ENCODE measurements at regions not wholly inside any gene's neighbourhood (a gene's known extent, or its start where the extent isn't known, plus 50 kb on each side); places are given as distances from the start of the nearest gene placed in this dataset.

DNA sequence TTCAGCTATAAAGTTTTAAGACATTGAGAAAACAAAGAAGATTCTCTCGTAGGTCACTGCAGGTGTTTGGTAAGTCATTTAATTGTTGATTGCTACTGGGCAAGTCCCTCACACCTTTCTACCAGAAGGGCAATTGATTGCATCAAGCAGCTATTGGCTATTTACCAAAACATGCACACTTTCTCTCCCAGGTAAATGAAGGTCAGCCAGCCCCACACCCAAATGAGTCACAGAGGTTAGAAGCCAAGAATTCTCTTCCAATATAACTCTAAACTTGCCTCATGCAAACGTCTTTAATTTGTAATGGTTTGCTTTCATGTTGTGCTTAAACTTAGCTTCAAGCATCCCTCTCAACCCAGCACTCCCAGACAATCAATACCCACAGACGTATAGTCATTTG, 475.3 kb upstream of the ADGRL2 start:
- Histone ChIP-seq H3K9me3 (no peaks in the 10 kb centered on the region), H3K4me1 (no peaks in the 10 kb centered on the region), H3K36me3 (no peaks in the 10 kb centered on the region), H3K27ac (replicated peaks in 1 of 4) (no peak overlapping the region), H3K4me3 (no peak overlapping the region), H3K27me3 (no peaks in the 10 kb centered on the region)
- 69% methylated on average over 3 of the region's 3 CpGs for WGBS
- TF ChIP-seq EP300 (IDR thresholded peaks at IDR 0.05) (no peak), POLR2AphosphoS5 (IDR thresholded peaks at IDR 0.05) (no peak), POLR2A (IDR thresholded peaks at IDR 0.05; ENCODE audit: low read depth) (no peak)
- TF ChIP-seq, protein P1, sequence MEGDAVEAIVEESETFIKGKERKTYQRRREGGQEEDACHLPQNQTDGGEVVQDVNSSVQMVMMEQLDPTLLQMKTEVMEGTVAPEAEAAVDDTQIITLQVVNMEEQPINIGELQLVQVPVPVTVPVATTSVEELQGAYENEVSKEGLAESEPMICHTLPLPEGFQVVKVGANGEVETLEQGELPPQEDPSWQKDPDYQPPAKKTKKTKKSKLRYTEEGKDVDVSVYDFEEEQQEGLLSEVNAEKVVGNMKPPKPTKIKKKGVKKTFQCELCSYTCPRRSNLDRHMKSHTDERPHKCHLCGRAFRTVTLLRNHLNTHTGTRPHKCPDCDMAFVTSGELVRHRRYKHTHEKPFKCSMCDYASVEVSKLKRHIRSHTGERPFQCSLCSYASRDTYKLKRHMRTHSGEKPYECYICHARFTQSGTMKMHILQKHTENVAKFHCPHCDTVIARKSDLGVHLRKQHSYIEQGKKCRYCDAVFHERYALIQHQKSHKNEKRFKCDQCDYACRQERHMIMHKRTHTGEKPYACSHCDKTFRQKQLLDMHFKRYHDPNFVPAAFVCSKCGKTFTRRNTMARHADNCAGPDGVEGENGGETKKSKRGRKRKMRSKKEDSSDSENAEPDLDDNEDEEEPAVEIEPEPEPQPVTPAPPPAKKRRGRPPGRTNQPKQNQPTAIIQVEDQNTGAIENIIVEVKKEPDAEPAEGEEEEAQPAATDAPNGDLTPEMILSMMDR (IDR thresholded peaks at IDR 0.05), result no peak
- intact Hi-C loops (cut with DNase I), result no loop called here
- no peak for DNase-seq (ENCODE audit: extremely low spot score)

DNA sequence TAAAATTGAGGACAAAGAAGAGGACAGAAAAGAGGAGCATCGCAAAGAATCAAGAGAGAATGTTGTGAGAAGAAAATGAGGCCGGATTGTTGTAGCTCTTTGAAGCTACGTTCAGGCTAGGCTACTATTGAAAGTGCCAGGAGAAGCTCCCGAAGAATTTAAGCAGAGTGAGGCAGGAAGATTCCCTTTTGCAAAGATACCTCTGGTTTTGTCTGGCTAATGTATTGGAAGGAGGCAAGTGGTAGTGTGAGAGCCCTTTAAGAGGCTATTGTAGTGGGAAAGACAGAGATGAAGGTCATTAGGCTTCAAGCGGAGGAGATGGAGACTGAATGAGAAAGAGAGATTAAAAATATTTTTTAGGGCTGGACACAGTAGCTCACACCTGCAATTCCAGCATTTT, 476.9 kb upstream of the ADGRL2 start:
- Histone ChIP-seq H3K27ac (replicated peaks in 1 of 4) (no peak overlapping the region), H3K9me3 (no peaks in the 10 kb centered on the region), H3K36me3 (no peaks in the 10 kb centered on the region), H3K4me1 (no peaks in the 10 kb centered on the region), H3K27me3 (no peaks in the 10 kb centered on the region), H3K4me3 (no peak overlapping the region)
- TF ChIP-seq, protein P1 (IDR thresholded peaks at IDR 0.05), result no peak
- TF ChIP-seq EP300 (IDR thresholded peaks at IDR 0.05) (no peak), POLR2A (IDR thresholded peaks at IDR 0.05; ENCODE audit: low read depth) (no peak), POLR2AphosphoS5 (IDR thresholded peaks at IDR 0.05) (no peak)
- 98% methylated on average over 5 of the region's 5 CpGs for WGBS
- no peak for DNase-seq (ENCODE audit: extremely low spot score)
- intact Hi-C loops (cut with DNase I), result no loop called here

DNA sequence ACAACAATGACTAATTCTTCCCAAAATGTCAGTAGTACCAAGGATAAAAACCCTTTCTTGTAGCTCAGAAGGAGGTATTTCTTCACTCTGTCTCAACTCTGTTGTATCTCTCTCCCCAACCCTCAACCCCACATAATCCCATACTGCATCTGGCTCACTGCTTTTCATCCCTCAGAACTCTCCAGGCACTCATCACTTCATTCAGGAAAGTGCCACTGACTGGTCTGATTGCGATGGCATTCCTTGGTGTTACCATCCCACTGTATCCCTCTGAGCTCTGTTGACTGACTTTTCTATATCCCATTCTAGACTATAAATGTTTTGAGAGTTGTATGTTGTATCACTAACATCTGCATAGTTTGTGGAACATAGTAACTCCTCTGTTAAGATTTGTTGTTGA, 483.5 kb upstream of the ADGRL2 start:
- TF ChIP-seq EP300 (IDR thresholded peaks at IDR 0.05), result no peak
- no peak for TF ChIP-seq POLR2A (IDR thresholded peaks at IDR 0.05; ENCODE audit: low read depth)
- TF ChIP-seq POLR2AphosphoS5 (IDR thresholded peaks at IDR 0.05), result no peak
- TF ChIP-seq, protein P1 (IDR thresholded peaks at IDR 0.05), result no peak
- WGBS, result 100% methylated on average over 1 of the region's 1 CpG
- H3K27ac ChIP-seq (replicated peaks in 1 of 4), result no peak overlapping the region
- H3K9me3 ChIP-seq, result no peaks in the 10 kb centered on the region
- H3K27me3 ChIP-seq, result no peaks in the 10 kb centered on the region
- no peak for DNase-seq (ENCODE audit: extremely low spot score)
- intact Hi-C loops (cut with DNase I), result no loop called here
- peaks cover 0 to 12% (median 8%) of the 10 kb centered on the region in 4 donors for H3K4me1 ChIP-seq
- H3K36me3 ChIP-seq, result no peaks in the 10 kb centered on the region
- no peak overlapping the region for H3K4me3 ChIP-seq

DNA sequence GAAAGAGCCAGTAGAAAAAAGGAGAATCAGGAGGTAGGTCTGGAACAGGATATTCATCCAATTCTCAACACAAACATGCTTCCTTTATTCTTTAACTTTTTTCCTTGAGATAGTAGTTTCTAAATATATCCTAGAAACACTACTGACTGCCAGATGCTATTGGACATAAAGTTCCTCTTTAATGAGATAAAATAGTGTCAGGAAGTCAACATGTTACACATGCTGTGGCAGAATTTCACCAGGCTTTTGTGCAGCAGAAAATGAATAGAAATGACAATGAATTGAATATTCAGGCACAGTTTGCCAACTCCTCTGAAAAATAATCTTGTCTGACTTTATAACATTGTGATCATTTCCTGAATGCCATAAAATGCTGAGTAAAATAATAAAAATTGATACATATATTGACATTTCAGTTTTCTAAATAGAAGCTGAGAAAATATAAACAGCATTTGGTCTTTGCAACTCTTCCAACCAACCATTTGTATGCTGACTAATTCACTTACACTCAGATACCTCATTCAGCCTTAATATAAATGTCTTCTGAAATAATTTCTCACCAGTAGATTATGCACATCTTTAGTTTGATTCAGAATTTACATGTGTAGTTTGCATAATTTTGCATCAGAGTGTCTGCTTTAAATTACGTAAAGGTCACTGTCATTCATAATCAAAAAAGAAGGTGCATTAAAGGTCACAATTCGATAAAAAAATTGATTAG, 486.1 kb upstream of the ADGRL2 start:
- H3K9me3 ChIP-seq, result no peaks in the 10 kb centered on the region
- H3K4me1 ChIP-seq, result peaks cover 0 to 12% (median 8%) of the 10 kb centered on the region in 4 donors
- DNase-seq (ENCODE audit: extremely low spot score), result no peak
- WGBS, result 88% methylated on average over 2 of the region's 2 CpGs
- no peaks in the 10 kb centered on the region for H3K27me3 ChIP-seq
- H3K27ac ChIP-seq (replicated peaks in 1 of 4), result no peak overlapping the region
- no peak overlapping the region for H3K4me3 ChIP-seq
- TF ChIP-seq POLR2A (IDR thresholded peaks at IDR 0.05; ENCODE audit: low read depth) (no peak), POLR2AphosphoS5 (IDR thresholded peaks at IDR 0.05) (no peak), EP300 (IDR thresholded peaks at IDR 0.05) (no peak)
- TF ChIP-seq, protein P1 (IDR thresholded peaks at IDR 0.05), result no peak
- no peaks in the 10 kb centered on the region for H3K36me3 ChIP-seq
- intact Hi-C loops (cut with DNase I), result no loop called here

DNA sequence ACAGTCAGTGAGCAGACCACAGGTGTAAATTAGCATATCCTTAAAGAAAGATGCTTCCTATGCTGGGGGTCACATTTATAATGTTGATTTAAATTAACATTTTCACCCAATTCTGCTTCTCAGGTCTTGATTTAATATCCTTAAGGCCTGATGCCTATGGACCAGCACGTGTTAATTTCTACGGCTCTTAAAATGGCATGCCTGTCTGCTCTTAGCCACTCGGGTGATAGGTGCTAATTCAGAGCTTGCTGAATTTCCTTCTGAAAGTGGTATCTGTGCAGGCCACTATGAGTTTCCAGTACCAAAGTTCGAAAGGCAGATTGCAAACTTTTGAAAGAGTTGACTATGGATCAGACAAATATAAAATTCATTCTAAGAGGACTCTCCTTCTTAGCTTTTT, 487.4 kb upstream of the ADGRL2 start:
- intact Hi-C loops (cut with DNase I), result no loop called here
- no peak for DNase-seq (ENCODE audit: extremely low spot score)
- Histone ChIP-seq H3K4me1 (peaks cover under 1 to 12% (median 8%) of the 10 kb centered on the region in 4 donors), H3K27ac (replicated peaks in 1 of 4) (no peak overlapping the region), H3K27me3 (no peaks in the 10 kb centered on the region), H3K4me3 (no peak overlapping the region), H3K9me3 (no peaks in the 10 kb centered on the region), H3K36me3 (no peaks in the 10 kb centered on the region)
- TF ChIP-seq POLR2A (IDR thresholded peaks at IDR 0.05; ENCODE audit: low read depth), result no peak
- TF ChIP-seq EP300 (IDR thresholded peaks at IDR 0.05), result no peak
- TF ChIP-seq, protein P1 (IDR thresholded peaks at IDR 0.05), result no peak
- TF ChIP-seq POLR2AphosphoS5 (IDR thresholded peaks at IDR 0.05), result no peak
- WGBS, result 89% methylated on average over 4 of the region's 4 CpGs
